ENCODE measurements at regions not wholly inside any gene's neighbourhood (a gene's known extent, or its start where the extent isn't known, plus 50 kb on each side); places are given as distances from the start of the nearest gene placed in this dataset.

DNA sequence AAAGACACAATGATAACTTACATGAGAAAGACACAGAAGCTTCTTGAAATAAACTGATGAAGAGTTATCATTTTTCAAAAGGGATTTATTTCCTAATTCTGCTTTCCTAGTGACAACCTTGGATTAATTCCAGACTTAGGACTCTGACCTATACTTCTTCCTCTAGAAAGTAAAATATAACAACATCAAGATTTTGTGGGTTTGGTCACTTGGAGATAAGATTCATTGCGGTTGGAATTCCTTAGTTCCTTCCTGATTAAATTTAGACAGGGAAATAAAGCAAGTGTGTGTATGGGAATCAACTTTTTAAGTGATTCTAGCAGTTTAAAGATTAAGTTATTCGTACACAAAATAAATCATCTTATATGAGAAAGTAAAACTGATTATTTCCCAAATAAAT is 208.4 kb upstream of the CCDC150 start:
- 100% methylated on average over 1 of the region's 2 CpGs; no CpG with 5 or more reads in 1 of the 2 experiments for WGBS, 2 experiments
- Histone ChIP-seq H3K27me3 (ENCODE audit: control insufficient read depth, insufficient read depth, low read length, poor library complexity, severe bottlenecking) (no peaks in the 10 kb centered on the region), H3K9me3 (ENCODE audit: control insufficient read depth, low read length) (no peaks in the 10 kb centered on the region), H3K27ac (ENCODE audit: insufficient read depth, low read depth, low read length, poor library complexity, severe bottlenecking) (no peak overlapping the region), H3K36me3 (ENCODE audit: control insufficient read depth, insufficient read depth, low read length) (no peaks in the 10 kb centered on the region), H3K4me1 (ENCODE audit: control insufficient read depth, insufficient read depth, low read length) (no peaks in the 10 kb centered on the region), H3K4me3 (ENCODE audit: insufficient read depth, low read depth, low read length) (no peak overlapping the region)

DNA sequence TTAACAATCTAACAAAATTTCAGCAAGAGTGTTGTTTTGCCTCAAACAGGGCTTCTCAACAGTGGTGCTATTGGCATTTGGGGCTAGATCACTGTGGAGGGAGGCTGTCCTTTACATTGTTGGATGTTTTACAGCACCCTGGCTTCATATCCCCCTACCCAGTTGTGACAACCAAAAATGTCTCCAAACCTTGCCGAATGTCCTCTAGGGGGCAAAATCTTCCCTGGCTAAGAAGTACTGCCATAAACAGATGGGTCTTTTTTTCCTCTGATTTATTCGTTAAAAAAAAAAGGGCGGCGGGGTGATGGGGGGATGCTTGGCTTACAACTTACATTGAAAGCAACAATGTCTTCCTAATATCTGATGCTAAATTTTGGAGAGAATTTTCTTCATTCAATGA is 207.6 kb upstream of the CCDC150 start:
- Histone ChIP-seq H3K4me1 (ENCODE audit: control insufficient read depth, insufficient read depth, low read length) (no peaks in the 10 kb centered on the region), H3K27me3 (ENCODE audit: control insufficient read depth, insufficient read depth, low read length, poor library complexity, severe bottlenecking) (no peaks in the 10 kb centered on the region), H3K27ac (ENCODE audit: insufficient read depth, low read depth, low read length, poor library complexity, severe bottlenecking) (no peak overlapping the region), H3K36me3 (ENCODE audit: control insufficient read depth, insufficient read depth, low read length) (no peaks in the 10 kb centered on the region), H3K4me3 (ENCODE audit: insufficient read depth, low read depth, low read length) (no peak overlapping the region), H3K9me3 (ENCODE audit: control insufficient read depth, low read length) (no peaks in the 10 kb centered on the region)
- 26 to 34% methylated on average over 4 of the region's 4 CpGs for WGBS, 2 experiments

- Histone ChIP-seq H3K27me3 (ENCODE audit: control insufficient read depth, insufficient read depth, low read length, poor library complexity, severe bottlenecking) (no peaks in the 10 kb centered on the region), H3K4me1 (ENCODE audit: control insufficient read depth, insufficient read depth, low read length) (no peaks in the 10 kb centered on the region), H3K27ac (ENCODE audit: insufficient read depth, low read depth, low read length, poor library complexity, severe bottlenecking) (no peak overlapping the region), H3K9me3 (ENCODE audit: control insufficient read depth, low read length) (no peaks in the 10 kb centered on the region), H3K4me3 (ENCODE audit: insufficient read depth, low read depth, low read length) (no peak overlapping the region), H3K36me3 (ENCODE audit: control insufficient read depth, insufficient read depth, low read length) (no peaks in the 10 kb centered on the region)
- WGBS, 2 experiments, result 94 to 96% methylated on average over 12 to 13 of the region's 13 CpGs
These were observed 206.4 kb upstream of the CCDC150 start for GRCh38 chr2:196433116-196433515.

DNA sequence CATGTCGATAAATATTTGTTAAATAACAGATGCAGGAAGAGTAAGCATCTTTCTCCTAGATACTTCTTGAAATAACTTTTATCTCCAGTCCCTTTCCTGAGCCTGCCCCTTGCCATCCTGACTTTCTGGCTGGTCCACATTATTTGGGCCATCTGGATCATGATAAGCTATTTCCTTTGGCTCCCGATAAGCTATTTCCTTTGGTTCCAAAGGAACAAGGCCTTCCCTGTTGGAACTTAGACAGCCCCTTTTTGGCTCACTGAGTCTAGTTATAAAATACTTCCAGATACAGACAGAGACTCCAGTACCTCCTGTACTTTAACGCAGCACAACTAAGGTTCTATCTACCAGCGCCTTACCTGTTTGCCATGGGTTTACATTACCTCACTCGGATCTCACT is 205.3 kb upstream of the CCDC150 start:
- Histone ChIP-seq H3K36me3 (ENCODE audit: control insufficient read depth, insufficient read depth, low read length) (no peaks in the 10 kb centered on the region), H3K4me3 (ENCODE audit: insufficient read depth, low read depth, low read length) (no peak overlapping the region), H3K27me3 (ENCODE audit: control insufficient read depth, insufficient read depth, low read length, poor library complexity, severe bottlenecking) (no peaks in the 10 kb centered on the region), H3K27ac (ENCODE audit: insufficient read depth, low read depth, low read length, poor library complexity, severe bottlenecking) (no peak overlapping the region), H3K9me3 (ENCODE audit: control insufficient read depth, low read length) (no peaks in the 10 kb centered on the region), H3K4me1 (ENCODE audit: control insufficient read depth, insufficient read depth, low read length) (no peaks in the 10 kb centered on the region)
- 93 to 96% methylated on average over 5 of the region's 5 CpGs for WGBS, 2 experiments

DNA sequence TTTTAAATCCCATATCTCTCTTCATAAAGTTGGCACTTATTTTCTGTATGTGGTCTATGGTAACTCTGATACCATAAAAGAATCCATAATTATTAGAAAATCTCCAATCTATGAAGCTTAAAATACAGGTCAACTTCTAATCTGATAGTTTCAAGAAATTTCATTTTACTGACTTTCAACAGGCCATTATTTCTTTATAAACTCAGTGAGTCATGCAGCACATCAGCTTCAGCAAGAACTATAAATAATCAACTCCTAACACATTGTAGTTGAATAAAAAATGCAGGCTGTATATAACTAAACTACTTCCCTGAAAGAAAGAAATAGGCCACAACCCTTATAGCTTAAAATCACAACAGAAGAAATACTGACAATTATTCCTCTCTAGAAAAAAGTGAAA is 204.3 kb upstream of the CCDC150 start:
- H3K27ac ChIP-seq (ENCODE audit: insufficient read depth, low read depth, low read length, poor library complexity, severe bottlenecking), result no peak overlapping the region
- H3K27me3 ChIP-seq (ENCODE audit: control insufficient read depth, insufficient read depth, low read length, poor library complexity, severe bottlenecking), result no peaks in the 10 kb centered on the region
- no peaks in the 10 kb centered on the region for H3K9me3 ChIP-seq (ENCODE audit: control insufficient read depth, low read length)
- no peaks in the 10 kb centered on the region for H3K4me1 ChIP-seq (ENCODE audit: control insufficient read depth, insufficient read depth, low read length)
- no peaks in the 10 kb centered on the region for H3K36me3 ChIP-seq (ENCODE audit: control insufficient read depth, insufficient read depth, low read length)
- H3K4me3 ChIP-seq (ENCODE audit: insufficient read depth, low read depth, low read length), result no peak overlapping the region

DNA sequence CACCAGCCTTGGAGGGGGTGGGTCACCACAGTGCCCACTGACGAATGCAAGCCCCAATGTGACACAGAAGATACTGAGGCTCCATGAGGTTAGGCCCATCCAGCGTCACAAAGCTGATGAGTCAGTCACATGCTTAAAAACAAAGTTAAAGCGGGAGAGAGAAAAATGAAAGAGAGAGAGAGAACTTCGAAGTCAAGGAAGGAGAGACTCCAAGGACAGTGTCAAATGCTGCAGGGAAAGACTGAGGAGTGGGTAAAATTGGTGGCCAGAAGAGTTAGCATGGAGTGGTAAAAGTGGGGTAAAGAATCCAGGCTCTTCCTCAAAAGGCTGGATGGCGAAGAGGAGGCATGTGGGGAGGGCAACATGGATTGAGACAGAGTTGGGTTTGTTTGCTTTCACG is 201.9 kb upstream of the CCDC150 start:
- Histone ChIP-seq H3K4me1 (ENCODE audit: control insufficient read depth, insufficient read depth, low read length) (no peaks in the 10 kb centered on the region), H3K36me3 (ENCODE audit: control insufficient read depth, insufficient read depth, low read length) (no peaks in the 10 kb centered on the region), H3K27ac (ENCODE audit: insufficient read depth, low read depth, low read length, poor library complexity, severe bottlenecking) (no peak overlapping the region), H3K9me3 (ENCODE audit: control insufficient read depth, low read length) (no peaks in the 10 kb centered on the region), H3K27me3 (ENCODE audit: control insufficient read depth, insufficient read depth, low read length, poor library complexity, severe bottlenecking) (no peaks in the 10 kb centered on the region), H3K4me3 (ENCODE audit: insufficient read depth, low read depth, low read length) (no peak overlapping the region)
- 88 to 93% methylated on average over 6 of the region's 6 CpGs for WGBS, 2 experiments

DNA sequence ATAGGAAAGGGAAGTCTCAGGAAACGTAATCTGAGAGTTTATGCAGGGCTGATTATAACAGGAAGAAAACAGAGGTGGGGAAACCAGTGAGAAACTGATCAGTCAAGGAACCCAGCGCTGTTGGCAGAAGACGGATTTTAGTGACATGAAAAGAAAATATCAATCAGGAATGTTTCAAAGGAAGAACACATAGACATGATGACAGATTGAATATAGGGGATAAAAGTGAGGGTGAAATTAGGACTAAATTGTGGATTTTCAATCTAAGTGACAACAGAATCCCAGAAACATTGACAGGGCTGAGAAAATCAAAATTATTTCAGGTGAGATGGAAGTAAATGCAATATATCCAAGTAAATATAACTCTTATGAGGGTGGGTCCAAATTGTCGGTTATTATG is 199.8 kb upstream of the CCDC150 start:
- no peak overlapping the region for H3K27ac ChIP-seq (ENCODE audit: insufficient read depth, low read depth, low read length, poor library complexity, severe bottlenecking)
- no peaks in the 10 kb centered on the region for H3K9me3 ChIP-seq (ENCODE audit: control insufficient read depth, low read length)
- H3K36me3 ChIP-seq (ENCODE audit: control insufficient read depth, insufficient read depth, low read length), result no peaks in the 10 kb centered on the region
- no peaks in the 10 kb centered on the region for H3K4me1 ChIP-seq (ENCODE audit: control insufficient read depth, insufficient read depth, low read length)
- no peaks in the 10 kb centered on the region for H3K27me3 ChIP-seq (ENCODE audit: control insufficient read depth, insufficient read depth, low read length, poor library complexity, severe bottlenecking)
- no peak overlapping the region for H3K4me3 ChIP-seq (ENCODE audit: insufficient read depth, low read depth, low read length)
- 95% methylated on average over 3 to 4 of the region's 4 CpGs for whole genome bisulfite sequencing, 2 experiments

GRCh38 chr2:196440413-196440812 is 199.1 kb upstream of the CCDC150 start:
- Histone ChIP-seq H3K36me3 (ENCODE audit: control insufficient read depth, insufficient read depth, low read length) (no peaks in the 10 kb centered on the region), H3K4me3 (ENCODE audit: insufficient read depth, low read depth, low read length) (no peak overlapping the region), H3K27ac (ENCODE audit: insufficient read depth, low read depth, low read length, poor library complexity, severe bottlenecking) (no peak overlapping the region), H3K4me1 (ENCODE audit: control insufficient read depth, insufficient read depth, low read length) (no peaks in the 10 kb centered on the region), H3K27me3 (ENCODE audit: control insufficient read depth, insufficient read depth, low read length, poor library complexity, severe bottlenecking) (no peaks in the 10 kb centered on the region), H3K9me3 (ENCODE audit: control insufficient read depth, low read length) (no peaks in the 10 kb centered on the region)
- WGBS, 2 experiments, result 89 to 93% methylated on average over 4 of the region's 4 CpGs

GRCh38 chr2:196441527-196441926 is 198.0 kb upstream of the CCDC150 start:
- no peak overlapping the region for H3K4me3 ChIP-seq (ENCODE audit: insufficient read depth, low read depth, low read length)
- H3K27me3 ChIP-seq (ENCODE audit: control insufficient read depth, insufficient read depth, low read length, poor library complexity, severe bottlenecking), result no peaks in the 10 kb centered on the region
- no peak overlapping the region for H3K27ac ChIP-seq (ENCODE audit: insufficient read depth, low read depth, low read length, poor library complexity, severe bottlenecking)
- H3K36me3 ChIP-seq (ENCODE audit: control insufficient read depth, insufficient read depth, low read length), result no peaks in the 10 kb centered on the region
- no peaks in the 10 kb centered on the region for H3K4me1 ChIP-seq (ENCODE audit: control insufficient read depth, insufficient read depth, low read length)
- H3K9me3 ChIP-seq (ENCODE audit: control insufficient read depth, low read length), result no peaks in the 10 kb centered on the region
- WGBS, 2 experiments, result 79 to 100% methylated on average over 1 to 2 of the region's 2 CpGs

DNA sequence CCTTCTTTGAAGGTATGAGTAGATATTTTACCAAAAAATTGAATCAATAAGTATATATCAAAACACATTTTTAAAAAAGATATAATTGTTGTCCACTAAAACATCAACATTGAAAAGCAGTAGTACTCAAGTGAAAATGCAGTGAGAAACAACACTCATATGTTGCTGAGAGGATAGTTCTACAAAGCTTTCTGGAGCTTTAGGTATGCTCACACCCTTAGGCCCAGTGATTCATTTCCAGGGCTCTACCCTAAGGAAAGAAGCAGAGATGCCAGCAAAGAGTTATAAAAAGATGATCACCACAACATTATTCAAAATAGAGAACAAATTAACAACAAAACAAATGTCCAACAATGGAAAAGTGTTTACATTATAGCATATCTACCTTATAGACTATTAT is 197.3 kb upstream of the CCDC150 start:
- H3K4me3 ChIP-seq (ENCODE audit: insufficient read depth, low read depth, low read length), result no peak overlapping the region
- no peaks in the 10 kb centered on the region for H3K27me3 ChIP-seq (ENCODE audit: control insufficient read depth, insufficient read depth, low read length, poor library complexity, severe bottlenecking)
- no peak overlapping the region for H3K27ac ChIP-seq (ENCODE audit: insufficient read depth, low read depth, low read length, poor library complexity, severe bottlenecking)
- H3K9me3 ChIP-seq (ENCODE audit: control insufficient read depth, low read length), result no peaks in the 10 kb centered on the region
- H3K36me3 ChIP-seq (ENCODE audit: control insufficient read depth, insufficient read depth, low read length), result no peaks in the 10 kb centered on the region
- no peaks in the 10 kb centered on the region for H3K4me1 ChIP-seq (ENCODE audit: control insufficient read depth, insufficient read depth, low read length)

DNA sequence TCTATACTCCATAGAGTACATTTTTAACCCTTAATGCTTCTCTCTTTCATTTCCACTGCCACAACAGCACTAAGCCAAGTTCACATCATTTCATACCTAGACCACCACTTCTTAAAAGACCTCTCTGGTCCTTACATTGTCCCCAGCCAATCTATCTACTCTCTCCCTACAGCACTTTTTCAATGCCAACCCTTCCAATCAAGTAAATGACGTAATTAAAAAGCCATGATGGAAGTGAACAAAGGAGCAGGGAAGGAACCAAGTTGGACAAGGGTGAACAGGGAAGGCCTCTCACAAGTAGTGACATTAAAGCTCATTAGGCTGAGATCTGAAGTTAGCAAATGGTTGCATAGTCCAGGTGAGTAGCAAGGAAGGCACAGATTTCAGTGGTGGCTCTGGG is 195.1 kb upstream of the CCDC150 start:
- no peaks in the 10 kb centered on the region for H3K36me3 ChIP-seq (ENCODE audit: control insufficient read depth, insufficient read depth, low read length)
- H3K4me3 ChIP-seq (ENCODE audit: insufficient read depth, low read depth, low read length), result no peak overlapping the region
- WGBS, 2 experiments, result 94 to 96% methylated on average over 1 of the region's 1 CpG
- H3K27me3 ChIP-seq (ENCODE audit: control insufficient read depth, insufficient read depth, low read length, poor library complexity, severe bottlenecking), result no peaks in the 10 kb centered on the region
- no peaks in the 10 kb centered on the region for H3K4me1 ChIP-seq (ENCODE audit: control insufficient read depth, insufficient read depth, low read length)
- no peaks in the 10 kb centered on the region for H3K9me3 ChIP-seq (ENCODE audit: control insufficient read depth, low read length)
- no peak overlapping the region for H3K27ac ChIP-seq (ENCODE audit: insufficient read depth, low read depth, low read length, poor library complexity, severe bottlenecking)

Measured in ectodermal cell (in vitro differentiated cells).